ENCODE measurements at regions not wholly inside any gene's neighbourhood (a gene's known extent, or its start where the extent isn't known, plus 50 kb on each side); places are given as distances from the start of the nearest gene placed in this dataset.

DNA sequence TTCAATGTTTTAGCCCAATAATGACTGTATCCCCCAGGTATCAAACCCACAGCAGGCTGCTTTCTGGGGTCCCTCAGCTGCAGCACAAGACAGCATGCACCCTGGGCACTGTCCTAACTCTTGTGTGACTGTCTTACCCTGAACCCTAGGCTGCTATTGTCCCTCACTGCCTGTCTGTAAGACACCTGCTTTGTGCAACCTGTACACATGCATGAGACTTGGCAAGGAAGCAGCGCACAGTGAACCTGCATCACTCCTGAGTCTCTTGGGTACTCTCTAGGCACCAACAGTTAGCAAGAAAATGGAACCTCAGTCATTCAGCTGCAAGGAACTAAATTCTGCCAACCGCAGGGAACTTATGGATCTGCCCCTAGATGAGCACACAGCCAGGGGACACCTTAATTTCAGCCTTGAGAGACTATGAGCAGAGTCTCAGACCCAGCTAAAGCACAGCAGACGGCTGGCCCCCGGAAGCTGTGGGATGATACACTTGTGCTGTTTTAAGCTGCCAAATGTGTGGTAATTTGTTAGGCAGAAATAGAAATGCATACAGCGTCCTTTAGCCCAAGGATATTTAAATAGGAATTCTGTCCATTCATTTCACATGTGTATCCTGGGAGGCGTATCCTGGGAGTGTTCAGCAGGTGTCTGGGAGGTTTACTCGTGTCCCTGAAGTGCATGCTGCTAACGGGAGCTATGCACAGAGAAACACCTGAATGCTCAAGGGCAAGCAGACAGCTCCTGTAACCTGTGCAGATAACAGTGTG, 223.8 kb downstream of the KLF13 start:
- Histone ChIP-seq H2AFZ (ENCODE audit: low read depth, low read length) (no peak overlapping the region), H3K9me3 (replicated peaks; ENCODE audit: control insufficient read depth, insufficient read depth, low read length) (no peaks in the 10 kb centered on the region), H3K9me1 (replicated peaks; ENCODE audit: control insufficient read depth, extremely low read depth, insufficient read depth, low read length) (no peaks in the 10 kb centered on the region), H3K9ac (replicated peaks; ENCODE audit: extremely low read depth, insufficient read depth, low read length) (no peak overlapping the region), H3K36me3 (ENCODE audit: control insufficient read depth in 2 of 2, extremely low read depth in 1 of 2, insufficient read depth in 2 of 2, low read length in 2 of 2) (no peaks in the 10 kb centered on the region), H3K79me2 (ENCODE audit: control insufficient read depth, insufficient read depth, low read length) (no peaks in the 10 kb centered on the region), H4K20me1 (replicated peaks; ENCODE audit: control insufficient read depth, extremely low read depth, insufficient read depth, low read length) (no peaks in the 10 kb centered on the region), H3K4me2 (ENCODE audit: insufficient read depth, low read length) (no peak overlapping the region), H3K4me3 (replicated peaks in 1 of 3; ENCODE audit: insufficient read depth in 1 of 3, low read depth in 1 of 3, low read length in 3 of 3) (no peak overlapping the region), H3K4me1 (ENCODE audit: control insufficient read depth, extremely low read depth, insufficient read depth, low read length) (peaks cover 9% of the 10 kb centered on the region), H3K27ac (ENCODE audit: insufficient read depth, low read depth, low read length) (no peak overlapping the region), H3K27me3 (ENCODE audit: control insufficient read depth in 2 of 2, insufficient read depth in 2 of 2, low read length in 2 of 2) (peaks cover 0 to 4% of the 10 kb centered on the region in 2 experiments)
- intact Hi-C loops (cut with micrococcal nuclease): loop anchor here (5.0 kb wide), 1 partner anchor 482 kb away; the partner anchor contains the start of gene CHRNA7
- no peak for FAIRE-seq
- no peak for DNase-seq (ENCODE audit: low read depth, low spot score)
- POLR2A ChIA-PET: no interaction called here
- no peak for TF ChIP-seq POLR2A (IDR thresholded peaks at IDR 0.05; ENCODE audit: low read depth, low read length)
- TF ChIP-seq, protein P1, sequence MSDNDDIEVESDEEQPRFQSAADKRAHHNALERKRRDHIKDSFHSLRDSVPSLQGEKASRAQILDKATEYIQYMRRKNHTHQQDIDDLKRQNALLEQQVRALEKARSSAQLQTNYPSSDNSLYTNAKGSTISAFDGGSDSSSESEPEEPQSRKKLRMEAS (IDR thresholded peaks at IDR 0.05; ENCODE audit: insufficient read depth, insufficient read length): no peak
- TF ChIP-seq FOS (IDR thresholded peaks at IDR 0.05; ENCODE audit: borderline replicate concordance, insufficient read depth, low read length): no peak
- TF ChIP-seq EZH2 (IDR thresholded peaks at IDR 0.05; ENCODE audit: borderline replicate concordance, low read depth, low read length, severe bottlenecking): no peak
- CTCF ChIA-PET: interaction anchor here (1.3 kb wide), 1 partner anchor 20 kb away, joined by 3 read pairs; no protein-coding TSS in a partner anchor
- BruUV-seq (replicated peaks): no TSS peak
- dilution Hi-C loops (cut with MboI; ENCODE audit: extremely low pct_ligation_motif_present, low sequenced_read_pairs): no loop called here

DNA sequence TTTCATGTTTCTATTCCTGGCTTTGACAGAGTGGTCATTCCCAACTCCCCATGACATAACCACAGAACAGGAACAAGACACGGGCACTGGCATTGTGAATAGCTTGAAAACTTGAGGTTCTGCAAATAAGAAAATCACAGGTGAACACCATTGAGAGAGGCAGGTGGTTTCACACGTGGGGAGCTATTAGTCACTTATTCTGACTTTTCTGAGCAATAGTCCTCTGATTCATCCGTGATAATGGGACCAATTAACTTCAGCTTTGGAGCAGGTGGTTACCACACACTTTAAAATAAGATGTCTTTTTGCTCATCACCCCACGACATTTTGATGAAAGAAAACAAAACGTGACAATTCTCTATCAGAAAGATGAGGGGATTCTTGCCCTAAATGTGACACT, 224.7 kb downstream of the KLF13 start:
- Histone ChIP-seq H3K9me3 (replicated peaks; ENCODE audit: control insufficient read depth, insufficient read depth, low read length) (no peaks in the 10 kb centered on the region), H2AFZ (ENCODE audit: low read depth, low read length) (no peak overlapping the region), H3K27ac (ENCODE audit: insufficient read depth, low read depth, low read length) (no peak overlapping the region), H3K4me1 (ENCODE audit: control insufficient read depth, extremely low read depth, insufficient read depth, low read length) (peaks cover 9% of the 10 kb centered on the region), H3K9me1 (replicated peaks; ENCODE audit: control insufficient read depth, extremely low read depth, insufficient read depth, low read length) (no peaks in the 10 kb centered on the region), H3K27me3 (ENCODE audit: control insufficient read depth in 2 of 2, insufficient read depth in 2 of 2, low read length in 2 of 2) (peaks cover 0 to 4% of the 10 kb centered on the region in 2 experiments), H3K4me2 (ENCODE audit: insufficient read depth, low read length) (no peak overlapping the region), H3K4me3 (replicated peaks in 1 of 3; ENCODE audit: insufficient read depth in 1 of 3, low read depth in 1 of 3, low read length in 3 of 3) (no peak overlapping the region), H3K79me2 (ENCODE audit: control insufficient read depth, insufficient read depth, low read length) (no peaks in the 10 kb centered on the region), H3K9ac (replicated peaks; ENCODE audit: extremely low read depth, insufficient read depth, low read length) (no peak overlapping the region), H4K20me1 (replicated peaks; ENCODE audit: control insufficient read depth, extremely low read depth, insufficient read depth, low read length) (no peaks in the 10 kb centered on the region), H3K36me3 (ENCODE audit: control insufficient read depth in 2 of 2, extremely low read depth in 1 of 2, insufficient read depth in 2 of 2, low read length in 2 of 2) (no peaks in the 10 kb centered on the region)
- ChIA-PET CTCF (interaction anchor here (1.0 to 1.3 kb wide), 2 partner anchors 19 to 62 kb away, joined by 3 read pairs; no protein-coding TSS in a partner anchor), POLR2A (no interaction called here)
- TF ChIP-seq EZH2 (IDR thresholded peaks at IDR 0.05; ENCODE audit: borderline replicate concordance, low read depth, low read length, severe bottlenecking) (no peak), FOS (IDR thresholded peaks at IDR 0.05; ENCODE audit: borderline replicate concordance, insufficient read depth, low read length) (no peak), GATA2 (IDR thresholded peaks at IDR 0.05; ENCODE audit: insufficient read depth, insufficient read length, low read depth, low read length) (no peak), MYC (IDR thresholded peaks at IDR 0.05; ENCODE audit: low read depth, low read length) (no peak), POLR2AphosphoS5 (IDR thresholded peaks at IDR 0.05; ENCODE audit: insufficient read depth, low read depth, low read length) (no peak), JUN (IDR thresholded peaks at IDR 0.05; ENCODE audit: borderline replicate concordance, insufficient read depth, insufficient read length, low read depth) (no peak), POLR2A (IDR thresholded peaks at IDR 0.05; ENCODE audit: low read depth, low read length) (no peak)
- TF ChIP-seq, protein P2, sequence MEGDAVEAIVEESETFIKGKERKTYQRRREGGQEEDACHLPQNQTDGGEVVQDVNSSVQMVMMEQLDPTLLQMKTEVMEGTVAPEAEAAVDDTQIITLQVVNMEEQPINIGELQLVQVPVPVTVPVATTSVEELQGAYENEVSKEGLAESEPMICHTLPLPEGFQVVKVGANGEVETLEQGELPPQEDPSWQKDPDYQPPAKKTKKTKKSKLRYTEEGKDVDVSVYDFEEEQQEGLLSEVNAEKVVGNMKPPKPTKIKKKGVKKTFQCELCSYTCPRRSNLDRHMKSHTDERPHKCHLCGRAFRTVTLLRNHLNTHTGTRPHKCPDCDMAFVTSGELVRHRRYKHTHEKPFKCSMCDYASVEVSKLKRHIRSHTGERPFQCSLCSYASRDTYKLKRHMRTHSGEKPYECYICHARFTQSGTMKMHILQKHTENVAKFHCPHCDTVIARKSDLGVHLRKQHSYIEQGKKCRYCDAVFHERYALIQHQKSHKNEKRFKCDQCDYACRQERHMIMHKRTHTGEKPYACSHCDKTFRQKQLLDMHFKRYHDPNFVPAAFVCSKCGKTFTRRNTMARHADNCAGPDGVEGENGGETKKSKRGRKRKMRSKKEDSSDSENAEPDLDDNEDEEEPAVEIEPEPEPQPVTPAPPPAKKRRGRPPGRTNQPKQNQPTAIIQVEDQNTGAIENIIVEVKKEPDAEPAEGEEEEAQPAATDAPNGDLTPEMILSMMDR (IDR thresholded peaks at IDR 0.05; ENCODE audit: extremely low read depth in 1 of 2, insufficient read depth in 1 of 2, low read depth in 1 of 2, low read length in 2 of 2): no peak
- TF ChIP-seq, protein P1 (IDR thresholded peaks at IDR 0.05; ENCODE audit: insufficient read depth, insufficient read length): no peak
- no TSS peak for BruUV-seq (replicated peaks)
- dilution Hi-C loops (cut with MboI; ENCODE audit: extremely low pct_ligation_motif_present, low sequenced_read_pairs): no loop called here
- FAIRE-seq: no peak
- DNase-seq (ENCODE audit: low read depth, low spot score): no peak
- intact Hi-C loops (cut with micrococcal nuclease): loop anchor here (5.0 kb wide), 1 partner anchor 481 kb away; the partner anchor contains the start of gene CHRNA7

All from endothelial cell of umbilical vein (primary cell).